ENCODE measurements at regions not wholly inside any gene's neighbourhood (a gene's known extent, or its start where the extent isn't known, plus 50 kb on each side); places are given as distances from the start of the nearest gene placed in this dataset.
A peak's percentile ranks its signal among the peaks of the same experiment; 100 is the strongest.

- H4K20me1 ChIP-seq (ENCODE audit: insufficient read depth, low read length), result no peaks in the 10 kb centered on the region
- Mint-ChIP-seq H3K27ac (peak overlapping the region in 2 of 7 donors; percentile 26 to 27), H3K36me3 (peaks cover 0 to 13% of the 10 kb centered on the region in 2 donors), H3K9me3 (no peaks in the 10 kb centered on the region), H3K4me3 (peak overlapping the region in 1 of 2 donors; percentile 0), H3K27me3 (ENCODE audit: low read depth in 3 of 3) (no peaks in the 10 kb centered on the region), H3K4me1 (peaks cover 66% of the 10 kb centered on the region)
- no peak for TF ChIP-seq CTCF (IDR thresholded peaks at IDR 0.05)
- no peaks in the 10 kb centered on the region for H3K9me3 ChIP-seq (replicated peaks in 1 of 2; ENCODE audit: control insufficient read depth in 1 of 2, insufficient read depth in 1 of 2, low read length in 2 of 2)
- no peak overlapping the region for H3K27ac ChIP-seq (ENCODE audit: low read depth in 1 of 2, low read length in 2 of 2)
- no peaks in the 10 kb centered on the region for H3K36me3 ChIP-seq (replicated peaks in 1 of 2; ENCODE audit: control insufficient read depth in 1 of 2, insufficient read depth in 2 of 2, low read length in 2 of 2)
- no peaks in the 10 kb centered on the region for H3K27me3 ChIP-seq (ENCODE audit: control insufficient read depth in 2 of 2, insufficient read depth in 2 of 2, low read length in 2 of 2)
- H3K79me2 ChIP-seq (ENCODE audit: insufficient read depth, low read length), result no peaks in the 10 kb centered on the region
- WGBS (ENCODE audit: insufficient coverage), result 83% methylated on average over 3 of the region's 4 CpGs
- DNase-seq, result no peak
- H3K4me3 ChIP-seq (replicated peaks in 1 of 3; ENCODE audit: low read depth in 2 of 3, low read length in 3 of 3), result no peak overlapping the region
- peaks cover 64 to 68% of the 10 kb centered on the region in 2 donors for H3K4me1 ChIP-seq (ENCODE audit: control insufficient read depth in 1 of 2, insufficient read depth in 2 of 2, low read length in 2 of 2)
- H2AFZ ChIP-seq (ENCODE audit: insufficient read depth, low read depth, low read length, poor library complexity, severe bottlenecking), result no peak overlapping the region
- no peak overlapping the region for H3K4me2 ChIP-seq (replicated peaks; ENCODE audit: extremely low read depth, low read length, poor library complexity, severe bottlenecking)
- no peak overlapping the region for H3K9ac ChIP-seq (ENCODE audit: insufficient read depth, low read length, poor library complexity, severe bottlenecking)
- intact Hi-C loops (cut with micrococcal nuclease), result loop anchor here in 1 of 2 donors (10.0 kb wide), 1 partner anchor 49 kb away; no protein-coding TSS in a partner anchor
Measured at GRCh38 chr10:113323985-113324384, 228.9 kb upstream of the HABP2 start.

DNA sequence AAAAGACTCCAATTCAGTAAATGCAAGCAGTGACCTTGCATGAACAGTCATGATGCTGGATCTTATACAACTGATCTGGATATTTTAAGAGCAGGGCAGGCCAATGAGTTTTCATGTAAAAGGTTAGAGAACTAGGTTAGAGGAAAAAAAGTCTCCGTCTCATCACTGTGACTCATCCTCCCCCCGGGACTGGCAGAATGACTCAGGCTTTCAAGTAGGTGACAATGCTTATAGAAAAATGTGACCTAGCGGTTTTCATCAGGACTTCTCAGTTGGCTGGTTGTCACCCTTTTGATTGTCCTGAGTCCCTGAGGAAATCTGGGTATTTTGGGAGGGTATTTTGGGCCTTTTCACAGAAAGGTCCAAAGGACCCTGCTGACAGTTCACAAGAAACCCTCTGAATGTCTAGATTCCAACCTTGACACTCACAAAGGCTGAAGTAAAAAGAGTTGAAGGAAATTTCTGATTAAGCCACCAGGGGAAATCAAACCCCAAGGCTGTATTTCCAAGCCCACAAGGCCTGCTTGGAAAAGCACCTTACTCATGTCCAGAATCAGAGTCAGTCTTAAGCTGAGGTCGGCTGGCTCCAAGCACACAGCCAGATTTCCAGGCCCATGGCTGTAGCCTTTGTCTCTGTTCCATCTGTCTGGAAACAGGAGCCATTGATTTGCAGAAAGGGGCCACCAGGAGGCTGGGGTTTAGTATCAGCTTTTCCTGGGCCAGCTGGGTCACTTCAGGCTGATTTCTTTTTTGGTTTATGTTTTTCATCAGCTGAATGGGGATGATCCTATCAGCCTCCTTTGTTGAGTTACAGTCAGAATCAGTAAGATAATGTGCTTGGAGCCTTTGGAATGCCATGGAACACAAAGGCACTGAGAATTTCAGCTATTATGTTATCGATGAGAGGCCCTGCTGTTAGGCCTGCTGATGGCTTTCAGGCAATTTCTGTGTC lies 226.4 kb upstream of the HABP2 start:
- peaks cover 0 to 3% (median 0%) of the 10 kb centered on the region in 3 donors for H3K27me3 Mint-ChIP-seq (ENCODE audit: low read depth in 3 of 3)

More for the DNA sequence above, 226.4 kb upstream of the HABP2 start:
- H3K9me3 Mint-ChIP-seq, result peaks cover 0 to 2% (median 0%) of the 10 kb centered on the region in 7 donors
- H3K27ac Mint-ChIP-seq, result peak overlapping the region in 6 of 7 donors; percentile 33 to 85 (median 72)
- H2AFZ ChIP-seq (ENCODE audit: insufficient read depth, low read depth, low read length, poor library complexity, severe bottlenecking), result no peak overlapping the region
- no peaks in the 10 kb centered on the region for H3K27me3 ChIP-seq (ENCODE audit: control insufficient read depth in 2 of 2, insufficient read depth in 2 of 2, low read length in 2 of 2)
- no peaks in the 10 kb centered on the region for H4K20me1 ChIP-seq (ENCODE audit: insufficient read depth, low read length)
- H3K9me3 ChIP-seq (replicated peaks in 1 of 2; ENCODE audit: control insufficient read depth in 1 of 2, insufficient read depth in 1 of 2, low read length in 2 of 2), result no peaks in the 10 kb centered on the region
- no peak overlapping the region for H3K4me3 Mint-ChIP-seq
- WGBS (ENCODE audit: insufficient coverage), result 72% methylated on average over 3 of the region's 5 CpGs
- H3K36me3 Mint-ChIP-seq, result peaks cover 0 to 13% of the 10 kb centered on the region in 2 donors
- no peak overlapping the region for H3K9ac ChIP-seq (ENCODE audit: insufficient read depth, low read length, poor library complexity, severe bottlenecking)
- no peak overlapping the region for H3K4me3 ChIP-seq (replicated peaks in 1 of 3; ENCODE audit: low read depth in 2 of 3, low read length in 3 of 3)
- DNase-seq, result peak; percentile 83 to 98 (median 93)
- H3K27ac ChIP-seq (ENCODE audit: low read depth in 1 of 2, low read length in 2 of 2), result peak overlapping the region in 1 of 2 donors; percentile 44
- H3K4me1 Mint-ChIP-seq, result peaks cover 45% of the 10 kb centered on the region
- H3K4me1 ChIP-seq (ENCODE audit: control insufficient read depth in 1 of 2, insufficient read depth in 2 of 2, low read length in 2 of 2), result peaks cover 42 to 44% of the 10 kb centered on the region in 2 donors
- TF ChIP-seq CTCF (IDR thresholded peaks at IDR 0.05), result peak; percentile 49
- no peaks in the 10 kb centered on the region for H3K79me2 ChIP-seq (ENCODE audit: insufficient read depth, low read length)
- no peak overlapping the region for H3K4me2 ChIP-seq (replicated peaks; ENCODE audit: extremely low read depth, low read length, poor library complexity, severe bottlenecking)
- intact Hi-C loops (cut with micrococcal nuclease), result loop anchor here (5.0 to 10.0 kb wide), 2 partner anchors 52 to 54 kb away; no protein-coding TSS in a partner anchor
- no peaks in the 10 kb centered on the region for H3K36me3 ChIP-seq (replicated peaks in 1 of 2; ENCODE audit: control insufficient read depth in 1 of 2, insufficient read depth in 2 of 2, low read length in 2 of 2)

All from CD14-positive monocyte (primary cell).